ENCODE measurements at regions not wholly inside any gene's neighbourhood (a gene's known extent, or its start where the extent isn't known, plus 50 kb on each side); places are given as distances from the start of the nearest gene placed in this dataset.

- Histone ChIP-seq H3K4me3 (ENCODE audit: low read length in 2 of 2) (no peak overlapping the region), H3K27me3 (ENCODE audit: control insufficient read depth in 2 of 2, insufficient read depth in 1 of 2, low read length in 1 of 2) (no peaks in the 10 kb centered on the region), H3K27ac (ENCODE audit: low read depth in 1 of 2, low read length in 1 of 2) (no peak overlapping the region), H3K9me3 (ENCODE audit: control insufficient read depth in 2 of 2, insufficient read depth in 1 of 2, low read length in 1 of 2) (no peaks in the 10 kb centered on the region), H3K36me3 (ENCODE audit: control insufficient read depth in 2 of 2, insufficient read depth in 2 of 2, low read length in 1 of 2) (no peaks in the 10 kb centered on the region), H3K4me1 (ENCODE audit: control insufficient read depth in 2 of 2, insufficient read depth in 2 of 2, low read length in 2 of 2) (no peaks in the 10 kb centered on the region)
- peak in 1 of 9 donors; percentile 6 for DNase-seq (ENCODE audit: low read depth in 6 of 9, low spot score in 9 of 9)
- WGBS: 81% methylated on average over 2 of the region's 2 CpGs
Measured at GRCh38 chr3:6809349-6809748, 51.6 kb upstream of the GRM7 start.
